ENCODE measurements at regions not wholly inside any gene's neighbourhood (a gene's known extent, or its start where the extent isn't known, plus 50 kb on each side); places are given as distances from the start of the nearest gene placed in this dataset.

DNA sequence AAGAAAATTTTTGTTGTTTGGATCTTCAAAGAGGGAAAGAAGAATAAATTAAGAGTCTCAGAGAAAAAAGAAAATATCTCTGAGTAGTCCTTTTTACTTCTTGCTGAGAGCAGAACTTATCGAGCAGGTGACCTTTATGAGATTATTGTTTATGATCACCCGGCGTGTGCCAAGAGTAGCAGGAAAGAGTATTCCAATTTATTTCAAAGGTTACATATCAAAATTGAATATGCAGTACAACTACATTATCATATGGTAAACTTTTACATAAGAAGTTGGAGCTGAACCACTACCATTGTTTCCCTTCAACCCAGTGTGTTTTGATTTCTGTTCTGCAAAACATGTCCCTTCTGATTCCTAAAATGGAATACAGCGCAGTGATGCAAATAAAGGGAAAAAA lies 204.3 kb upstream of the SNX7 start:
- no peaks in the 10 kb centered on the region for H3K36me3 ChIP-seq (ENCODE audit: control insufficient read depth, low read depth, low read length)
- H3K4me1 ChIP-seq (ENCODE audit: control insufficient read depth, low read depth, low read length), result peaks cover 12% of the 10 kb centered on the region
- no peaks in the 10 kb centered on the region for H3K9me3 ChIP-seq (ENCODE audit: control insufficient read depth, low read depth, low read length)
- H3K27ac ChIP-seq (ENCODE audit: low read length), result no peak overlapping the region
- no peak overlapping the region for H3K9ac ChIP-seq (ENCODE audit: low read length)
- H3K4me3 ChIP-seq (ENCODE audit: low read length), result no peak overlapping the region
- H3K27me3 ChIP-seq (ENCODE audit: control insufficient read depth, insufficient read depth, low read length), result peaks cover 4% of the 10 kb centered on the region

DNA sequence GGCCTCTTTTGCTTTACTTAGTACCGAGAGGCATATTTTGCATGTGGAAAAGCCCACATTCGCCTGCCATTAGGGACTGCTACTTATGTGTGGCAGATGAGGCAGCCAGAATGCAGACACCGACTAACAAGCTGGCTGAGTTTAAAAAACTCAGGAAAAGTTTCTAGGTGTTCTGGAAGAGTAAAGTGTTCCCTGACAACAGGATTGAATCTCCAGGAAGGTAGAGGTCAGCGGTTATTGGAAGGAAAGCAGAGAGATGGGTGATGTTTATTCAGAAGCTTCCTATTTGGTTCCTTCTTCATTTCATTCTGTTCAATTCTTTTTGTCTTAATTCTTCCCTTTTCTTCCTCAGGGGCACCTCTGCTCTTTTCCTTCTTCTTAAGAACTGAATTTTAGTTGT lies 206.9 kb upstream of the SNX7 start:
- Histone ChIP-seq H3K27ac (ENCODE audit: low read length) (no peak overlapping the region), H3K36me3 (ENCODE audit: control insufficient read depth, low read depth, low read length) (no peaks in the 10 kb centered on the region), H3K9me3 (ENCODE audit: control insufficient read depth, low read depth, low read length) (no peaks in the 10 kb centered on the region), H3K27me3 (ENCODE audit: control insufficient read depth, insufficient read depth, low read length) (peaks cover 4% of the 10 kb centered on the region), H3K9ac (ENCODE audit: low read length) (no peak overlapping the region), H3K4me1 (ENCODE audit: control insufficient read depth, low read depth, low read length) (peaks cover 12% of the 10 kb centered on the region), H3K4me3 (ENCODE audit: low read length) (no peak overlapping the region)

DNA sequence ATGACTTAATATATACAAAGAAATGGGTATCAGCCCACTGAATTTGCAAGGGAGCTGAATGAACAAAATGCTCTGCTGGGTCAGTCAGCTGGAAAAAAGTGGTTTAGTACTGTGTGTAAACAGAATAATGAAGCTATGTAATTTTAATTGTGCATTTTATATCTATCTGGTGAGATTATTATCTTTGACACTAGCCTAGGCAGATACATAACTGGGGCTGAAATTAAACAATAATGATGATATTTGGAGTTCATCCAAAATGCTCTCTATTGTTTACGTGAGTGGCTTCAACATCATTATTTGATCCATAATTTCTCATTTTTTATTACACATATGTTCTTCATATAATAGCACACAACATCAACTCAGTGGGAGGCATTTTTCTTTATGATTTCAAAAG lies 208.5 kb upstream of the SNX7 start:
- H3K36me3 ChIP-seq (ENCODE audit: control insufficient read depth, low read depth, low read length), result no peaks in the 10 kb centered on the region
- H3K9me3 ChIP-seq (ENCODE audit: control insufficient read depth, low read depth, low read length), result no peaks in the 10 kb centered on the region
- H3K27ac ChIP-seq (ENCODE audit: low read length), result no peak overlapping the region
- H3K27me3 ChIP-seq (ENCODE audit: control insufficient read depth, insufficient read depth, low read length), result peaks cover 2% of the 10 kb centered on the region
- H3K4me1 ChIP-seq (ENCODE audit: control insufficient read depth, low read depth, low read length), result peaks cover under 1% of the 10 kb centered on the region
- no peak overlapping the region for H3K4me3 ChIP-seq (ENCODE audit: low read length)
- H3K9ac ChIP-seq (ENCODE audit: low read length), result no peak overlapping the region

DNA sequence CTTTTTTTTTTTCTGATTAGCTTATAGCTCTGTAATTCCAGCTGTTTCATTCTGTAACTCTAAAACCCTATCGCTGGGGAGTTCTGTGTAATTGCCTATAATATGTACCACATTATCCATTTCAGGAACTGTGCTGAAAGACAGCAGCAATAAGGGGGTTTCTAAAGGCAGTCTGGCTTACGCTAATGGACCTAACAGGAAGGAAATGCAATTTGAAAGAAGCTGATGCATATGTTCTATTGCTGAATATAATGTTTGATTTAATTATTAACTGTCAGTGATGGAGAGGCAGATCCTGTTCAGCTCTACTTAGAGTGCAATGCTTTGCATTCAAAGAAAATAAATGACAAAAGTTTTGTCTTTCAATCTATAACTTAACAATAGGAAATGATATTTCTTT lies 209.4 kb upstream of the SNX7 start:
- no peak overlapping the region for H3K9ac ChIP-seq (ENCODE audit: low read length)
- no peak overlapping the region for H3K27ac ChIP-seq (ENCODE audit: low read length)
- H3K4me1 ChIP-seq (ENCODE audit: control insufficient read depth, low read depth, low read length), result no peaks in the 10 kb centered on the region
- H3K4me3 ChIP-seq (ENCODE audit: low read length), result no peak overlapping the region
- H3K36me3 ChIP-seq (ENCODE audit: control insufficient read depth, low read depth, low read length), result no peaks in the 10 kb centered on the region
- H3K9me3 ChIP-seq (ENCODE audit: control insufficient read depth, low read depth, low read length), result no peaks in the 10 kb centered on the region
- H3K27me3 ChIP-seq (ENCODE audit: control insufficient read depth, insufficient read depth, low read length), result no peaks in the 10 kb centered on the region

DNA sequence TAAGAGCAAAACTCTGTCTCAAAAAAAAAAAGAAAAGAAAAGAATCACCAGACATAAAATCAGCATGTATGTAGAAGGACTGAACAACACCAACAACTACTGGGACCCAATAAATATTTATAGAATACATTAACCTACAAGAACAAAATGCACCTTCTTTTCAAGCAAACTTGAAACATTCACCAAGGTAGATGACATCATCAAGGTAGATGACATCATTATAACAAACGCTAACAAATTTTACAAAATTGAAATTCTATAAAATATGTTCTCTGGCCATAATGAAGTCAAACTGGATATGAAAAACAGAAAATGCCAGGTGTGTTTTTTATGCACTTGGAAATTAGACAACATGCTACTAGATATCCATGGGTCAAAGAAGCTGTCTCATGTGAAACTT lies 220.2 kb upstream of the SNX7 start:
- H3K27ac ChIP-seq (ENCODE audit: low read length), result no peak overlapping the region

DNA sequence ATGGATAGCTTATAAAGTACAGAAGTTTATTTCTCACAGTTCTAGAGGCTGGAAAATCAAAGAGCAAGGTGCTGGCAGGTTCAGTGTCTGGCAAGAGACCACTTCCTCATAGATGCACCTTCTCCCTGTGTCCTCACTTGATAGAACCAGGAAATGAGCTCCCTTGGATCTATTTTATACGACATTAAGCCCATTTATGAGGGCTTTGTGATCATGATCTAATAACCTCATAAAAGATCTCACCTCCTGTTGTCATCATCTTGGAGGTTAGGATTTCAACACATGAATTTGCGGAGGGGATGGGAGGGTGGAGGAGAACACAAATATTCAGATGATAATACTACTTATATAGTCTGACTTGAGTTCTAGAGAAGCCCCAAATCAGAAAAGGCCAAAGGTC lies 222.1 kb upstream of the SNX7 start:
- Histone ChIP-seq H3K9ac (ENCODE audit: low read length) (no peak overlapping the region), H3K27ac (ENCODE audit: low read length) (no peak overlapping the region), H3K4me3 (ENCODE audit: low read length) (no peak overlapping the region)

More for the DNA sequence above, 220.2 kb upstream of the SNX7 start:
- H3K4me3 ChIP-seq (ENCODE audit: low read length), result no peak overlapping the region
- H3K9me3 ChIP-seq (ENCODE audit: control insufficient read depth, low read depth, low read length), result no peaks in the 10 kb centered on the region
- H3K4me1 ChIP-seq (ENCODE audit: control insufficient read depth, low read depth, low read length), result no peaks in the 10 kb centered on the region
- no peak overlapping the region for H3K9ac ChIP-seq (ENCODE audit: low read length)
- no peaks in the 10 kb centered on the region for H3K36me3 ChIP-seq (ENCODE audit: control insufficient read depth, low read depth, low read length)
- H3K27me3 ChIP-seq (ENCODE audit: control insufficient read depth, insufficient read depth, low read length), result no peaks in the 10 kb centered on the region

DNA sequence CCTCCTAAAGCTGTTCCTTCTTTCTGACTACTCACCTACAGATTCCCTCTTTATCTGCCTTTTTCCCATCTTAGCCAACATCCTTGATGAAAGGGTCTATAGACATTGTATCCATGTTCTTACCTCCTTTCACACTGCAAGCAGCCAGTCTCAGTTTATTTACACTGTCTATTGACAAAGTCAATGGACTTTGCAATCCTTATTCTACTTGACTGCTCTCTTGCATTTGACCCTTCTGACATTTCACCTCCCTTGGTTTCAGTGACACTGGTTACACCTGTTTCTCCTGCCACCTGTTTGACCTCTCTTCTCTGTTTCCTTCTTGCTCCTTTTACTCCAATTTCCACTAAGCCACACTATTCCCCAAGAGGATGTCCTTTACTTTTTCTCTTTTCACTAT lies 224.0 kb upstream of the SNX7 start:
- Histone ChIP-seq H3K9ac (ENCODE audit: low read length) (no peak overlapping the region), H3K27ac (ENCODE audit: low read length) (no peak overlapping the region), H3K4me1 (ENCODE audit: control insufficient read depth, low read depth, low read length) (no peaks in the 10 kb centered on the region)

More for the DNA sequence above, 222.1 kb upstream of the SNX7 start:
- Histone ChIP-seq H3K4me1 (ENCODE audit: control insufficient read depth, low read depth, low read length) (no peaks in the 10 kb centered on the region), H3K36me3 (ENCODE audit: control insufficient read depth, low read depth, low read length) (no peaks in the 10 kb centered on the region), H3K9me3 (ENCODE audit: control insufficient read depth, low read depth, low read length) (no peaks in the 10 kb centered on the region), H3K27me3 (ENCODE audit: control insufficient read depth, insufficient read depth, low read length) (no peaks in the 10 kb centered on the region)

DNA sequence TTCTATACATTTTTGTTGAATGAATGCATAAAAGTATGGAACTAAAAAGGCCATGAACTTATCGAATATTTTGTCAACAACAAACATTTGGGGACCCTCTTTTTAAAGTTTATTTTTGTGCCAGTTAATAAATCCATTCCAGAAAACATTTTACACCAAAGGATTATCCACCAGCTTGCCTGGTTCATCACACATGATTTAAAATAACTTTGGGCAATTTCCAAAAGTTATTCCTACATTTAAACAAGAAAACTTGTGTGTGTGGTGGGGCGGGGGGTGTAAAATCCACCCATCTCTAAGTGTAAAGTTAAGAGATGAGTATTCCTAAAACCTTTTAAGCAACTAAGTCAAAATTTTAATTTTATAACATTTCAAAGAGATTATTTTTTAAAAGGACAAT lies 224.5 kb upstream of the SNX7 start:
- no peaks in the 10 kb centered on the region for H3K9me3 ChIP-seq (ENCODE audit: control insufficient read depth, low read depth, low read length)
- no peak overlapping the region for H3K27ac ChIP-seq (ENCODE audit: low read length)

More for the DNA sequence above, 224.0 kb upstream of the SNX7 start:
- Histone ChIP-seq H3K9me3 (ENCODE audit: control insufficient read depth, low read depth, low read length) (no peaks in the 10 kb centered on the region), H3K4me3 (ENCODE audit: low read length) (no peak overlapping the region), H3K36me3 (ENCODE audit: control insufficient read depth, low read depth, low read length) (no peaks in the 10 kb centered on the region), H3K27me3 (ENCODE audit: control insufficient read depth, insufficient read depth, low read length) (no peaks in the 10 kb centered on the region)

DNA sequence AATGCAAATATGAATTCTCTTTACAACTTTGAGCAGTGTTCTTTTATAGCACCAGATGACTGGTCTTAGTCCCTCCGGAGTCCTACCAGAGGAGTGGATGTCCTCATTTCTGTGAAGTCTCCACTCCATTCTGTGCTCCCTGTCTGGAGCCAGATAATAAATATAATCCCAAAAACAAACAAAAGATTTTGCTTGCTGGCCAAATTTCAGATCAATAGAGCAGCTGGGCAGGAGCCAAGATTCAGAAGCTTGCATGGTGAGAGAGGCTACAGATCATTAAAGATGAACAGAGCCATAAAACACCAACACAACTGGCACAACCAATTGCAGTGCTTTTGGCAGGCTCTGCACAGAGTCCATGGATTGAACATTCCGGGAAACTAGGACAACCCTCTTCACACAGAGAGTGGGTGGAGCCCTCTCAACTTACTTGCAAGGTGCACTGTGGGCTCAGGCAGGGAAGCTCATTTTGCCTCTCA lies 231.5 kb upstream of the SNX7 start:
- Histone ChIP-seq H3K36me3 (ENCODE audit: control insufficient read depth, low read depth, low read length) (no peaks in the 10 kb centered on the region), H3K27ac (ENCODE audit: low read length) (no peak overlapping the region), H3K27me3 (ENCODE audit: control insufficient read depth, insufficient read depth, low read length) (no peaks in the 10 kb centered on the region), H3K4me3 (ENCODE audit: low read length) (no peak overlapping the region), H3K9ac (ENCODE audit: low read length) (no peak overlapping the region), H3K4me1 (ENCODE audit: control insufficient read depth, low read depth, low read length) (no peaks in the 10 kb centered on the region), H3K9me3 (ENCODE audit: control insufficient read depth, low read depth, low read length) (no peaks in the 10 kb centered on the region)

More for the DNA sequence above, 224.5 kb upstream of the SNX7 start:
- Histone ChIP-seq H3K27me3 (ENCODE audit: control insufficient read depth, insufficient read depth, low read length) (no peaks in the 10 kb centered on the region), H3K4me1 (ENCODE audit: control insufficient read depth, low read depth, low read length) (no peaks in the 10 kb centered on the region), H3K9ac (ENCODE audit: low read length) (no peak overlapping the region), H3K4me3 (ENCODE audit: low read length) (no peak overlapping the region), H3K36me3 (ENCODE audit: control insufficient read depth, low read depth, low read length) (no peaks in the 10 kb centered on the region)

DNA sequence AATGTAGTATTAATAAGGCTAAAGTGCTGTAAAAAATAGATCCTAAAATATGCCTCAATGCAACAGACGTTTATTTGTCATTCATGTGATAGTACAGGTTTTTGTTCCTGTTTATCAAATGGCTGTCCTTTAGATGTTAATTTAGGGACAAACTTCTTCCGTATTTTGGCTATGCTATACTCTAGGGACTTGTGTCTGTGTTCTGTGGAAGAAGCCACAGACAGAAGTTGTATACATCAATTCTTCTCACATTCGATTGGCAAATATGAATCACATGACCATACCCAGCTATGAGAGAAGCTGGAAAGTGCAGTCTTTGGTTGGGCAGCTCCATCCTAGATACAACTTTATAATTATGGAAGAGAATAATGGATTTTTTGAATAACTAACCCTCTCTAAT lies 232.7 kb upstream of the SNX7 start:
- H3K4me1 ChIP-seq (ENCODE audit: control insufficient read depth, low read depth, low read length), result no peaks in the 10 kb centered on the region
- no peak overlapping the region for H3K9ac ChIP-seq (ENCODE audit: low read length)
- H3K9me3 ChIP-seq (ENCODE audit: control insufficient read depth, low read depth, low read length), result no peaks in the 10 kb centered on the region
- H3K36me3 ChIP-seq (ENCODE audit: control insufficient read depth, low read depth, low read length), result no peaks in the 10 kb centered on the region
- H3K27ac ChIP-seq (ENCODE audit: low read length), result no peak overlapping the region
- H3K4me3 ChIP-seq (ENCODE audit: low read length), result no peak overlapping the region
- H3K27me3 ChIP-seq (ENCODE audit: control insufficient read depth, insufficient read depth, low read length), result no peaks in the 10 kb centered on the region

DNA sequence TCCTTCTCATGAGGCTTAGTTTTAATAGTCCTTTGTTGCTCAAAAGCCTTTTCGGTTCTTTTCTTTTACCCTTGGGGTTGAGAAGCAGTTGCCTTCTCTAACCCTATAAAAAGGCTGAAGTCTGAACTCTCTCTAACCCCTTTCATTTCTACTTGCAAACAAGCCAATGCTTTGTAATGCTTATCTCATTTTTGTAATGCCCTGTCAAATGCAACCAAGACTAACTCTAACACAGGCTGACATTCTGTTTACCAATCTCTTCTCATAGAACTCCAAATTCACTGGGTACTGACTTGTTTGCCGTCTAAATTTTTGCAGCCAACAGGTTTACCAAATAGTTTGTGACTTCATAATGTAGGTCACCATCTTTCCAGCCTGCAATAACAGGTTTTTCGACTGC lies 233.9 kb upstream of the SNX7 start:
- no peak overlapping the region for H3K9ac ChIP-seq (ENCODE audit: low read length)
- no peak overlapping the region for H3K4me3 ChIP-seq (ENCODE audit: low read length)
- H3K36me3 ChIP-seq (ENCODE audit: control insufficient read depth, low read depth, low read length), result no peaks in the 10 kb centered on the region
- H3K9me3 ChIP-seq (ENCODE audit: control insufficient read depth, low read depth, low read length), result no peaks in the 10 kb centered on the region
- no peaks in the 10 kb centered on the region for H3K27me3 ChIP-seq (ENCODE audit: control insufficient read depth, insufficient read depth, low read length)
- no peaks in the 10 kb centered on the region for H3K4me1 ChIP-seq (ENCODE audit: control insufficient read depth, low read depth, low read length)
- no peak overlapping the region for H3K27ac ChIP-seq (ENCODE audit: low read length)

DNA sequence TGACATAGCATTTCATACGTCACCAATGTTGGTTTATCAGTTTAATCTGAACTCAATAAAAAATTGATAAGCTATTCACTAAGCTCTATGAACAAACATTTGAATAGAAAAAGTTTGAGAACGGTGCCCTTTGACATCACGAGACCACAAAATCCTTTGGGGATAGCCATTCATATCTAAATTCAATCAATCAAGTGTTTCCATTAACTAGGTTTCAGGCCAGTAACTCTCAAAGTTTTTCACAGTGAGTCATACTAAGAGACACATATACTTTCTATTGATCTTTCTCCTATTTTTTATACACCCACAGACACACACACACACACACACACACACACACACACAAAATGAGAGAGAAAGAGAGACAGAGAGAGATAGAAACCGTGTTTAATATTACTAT lies 235.4 kb upstream of the SNX7 start:
- Histone ChIP-seq H3K4me3 (ENCODE audit: low read length) (no peak overlapping the region), H3K36me3 (ENCODE audit: control insufficient read depth, low read depth, low read length) (no peaks in the 10 kb centered on the region), H3K9ac (ENCODE audit: low read length) (no peak overlapping the region), H3K4me1 (ENCODE audit: control insufficient read depth, low read depth, low read length) (no peaks in the 10 kb centered on the region), H3K9me3 (ENCODE audit: control insufficient read depth, low read depth, low read length) (no peaks in the 10 kb centered on the region), H3K27ac (ENCODE audit: low read length) (no peak overlapping the region), H3K27me3 (ENCODE audit: control insufficient read depth, insufficient read depth, low read length) (no peaks in the 10 kb centered on the region)
